Sigmoid colon (tissue), 4 donors: ENCODE measurements at regions not wholly inside any gene's neighbourhood (a gene's known extent, or its start where the extent isn't known, plus 50 kb on each side); places are given as distances from the start of the nearest gene placed in this dataset.

Experiments
- CTCF ChIP-seq, 4 experiments: fragments of 450-650 bp in 3 of 4; fragments of 200-600 bp in 1 of 4; IDR thresholded peaks; one replicate each; pipeline ENCODE4 v1.5.1; 2016 to 2019; ENCODE audit warnings: antibody characterized with exemption in 4 of 4, mild to moderate bottlenecking in 3 of 4, moderate library complexity in 2 of 4
- EP300 ChIP-seq, 4 donors: sonication (generic); formaldehyde crosslinking; IDR thresholded peaks; one replicate each; pipeline ENCODE4 v1.6.1; 2017; ENCODE audit warnings: antibody characterized with exemption in 4 of 4
- POLR2A ChIP-seq, 2 donors: fragments of 450-650 bp; IDR thresholded peaks; one replicate each; pipeline ENCODE4 v1.6.1; 2016; ENCODE audit warnings: antibody characterized with exemption in 2 of 2, mild to moderate bottlenecking in 2 of 2, moderate library complexity in 2 of 2
- POLR2AphosphoS5 ChIP-seq, 4 donors: sonication (generic); formaldehyde crosslinking; IDR thresholded peaks; one replicate each; pipeline ENCODE4 v1.6.1; 2017; ENCODE audit warnings: antibody characterized with exemption in 4 of 4

DNA sequence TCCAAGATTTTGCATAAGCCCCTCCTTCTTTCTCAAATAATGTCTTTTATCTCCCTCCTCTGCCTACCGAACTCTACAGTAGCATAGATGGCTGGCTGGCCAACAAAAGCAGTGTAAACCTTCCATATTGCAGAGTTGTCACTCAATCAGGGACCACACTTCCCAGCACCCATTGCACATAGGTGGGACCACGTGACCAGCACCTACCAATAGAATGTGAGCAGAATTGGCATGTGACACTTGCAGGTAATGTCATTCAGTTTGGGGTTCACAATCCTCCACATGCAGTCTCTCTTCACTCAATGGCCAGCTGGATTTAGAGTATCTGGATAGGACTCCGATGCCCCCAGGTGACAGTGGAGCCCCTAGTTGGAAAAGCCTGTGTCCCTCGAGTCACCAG is 190.3 kb upstream of the CRY1 start:
- TF ChIP-seq CTCF (IDR thresholded peaks at IDR 0.05), result no peak
- no peak for TF ChIP-seq POLR2A (IDR thresholded peaks at IDR 0.05)
- no peak for TF ChIP-seq POLR2AphosphoS5 (IDR thresholded peaks at IDR 0.05)
- no peak for TF ChIP-seq EP300 (IDR thresholded peaks at IDR 0.05)
